SK-N-MC (cell line): ENCODE measurements at regions not wholly inside any gene's neighbourhood (a gene's known extent, or its start where the extent isn't known, plus 50 kb on each side); places are given as distances from the start of the nearest gene placed in this dataset.

Experiments used
- DNase-seq: peaks from one replicate; pipeline ENCODE4 v3.0.0-alpha.2; 2011; ENCODE audit warnings: low read depth, low spot score
- H3K27ac ChIP-seq: fragments of 200-600 bp; sonication (generic); 2 replicates; pipeline ENCODE4 v1.5.1; 2016; ENCODE audit warnings: mixed run types
- H3K36me3 ChIP-seq: fragments of 200-600 bp; sonication (generic); 2 replicates; pipeline ENCODE4 v1.6.1; 2017; ENCODE audit warnings: antibody characterized with exemption, low read length, mixed read lengths; ENCODE audit not compliant: insufficient read depth
- H3K4me3 ChIP-seq: fragments of 200-600 bp; sonication (generic); 2 replicates; pipeline ENCODE4 v1.5.1; 2016
- H3K9ac ChIP-seq: fragments of 200-600 bp; sonication (generic); 2 replicates; pipeline ENCODE4 v1.8.0; 2017; ENCODE audit warnings: mixed run types, mixed read lengths; ENCODE audit not compliant: insufficient read length
- H3K9me3 ChIP-seq: fragments of 200-600 bp; sonication (generic); 2 replicates; pipeline ENCODE4 v1.6.1; 2017; ENCODE audit warnings: low read depth, mild to moderate bottlenecking, antibody characterized with exemption, low read length, moderate library complexity, mixed read lengths
- EZH2 ChIP-seq: fragments of 200-600 bp; sonication (generic); IDR thresholded peaks from one replicate; pipeline ENCODE4 v1.6.1; 2017; ENCODE audit warnings: antibody characterized with exemption
- FOXP2 ChIP-seq: optimal IDR thresholded peaks from 2 replicates; pipeline ENCODE3; 2011; ENCODE audit warnings: mild to moderate bottlenecking, moderate library complexity; ENCODE audit not compliant: insufficient read depth; ENCODE audit errors: extremely low read length, control extremely low read depth
- POLR2AphosphoS5 ChIP-seq: IDR thresholded peaks from 2 replicates; pipeline ENCODE4 v1.6.1; 2012; ENCODE audit warnings: mild to moderate bottlenecking, low read depth, low read length, borderline replicate concordance

- no peak for DNase-seq
- Histone ChIP-seq H3K36me3 (no peaks in the 10 kb centered on the region), H3K9me3 (no peaks in the 10 kb centered on the region), H3K9ac (no peak overlapping the region), H3K4me3 (no peak overlapping the region), H3K27ac (no peak overlapping the region)
- no peak for TF ChIP-seq EZH2
- TF ChIP-seq POLR2AphosphoS5: no peak
- no peak for TF ChIP-seq FOXP2
Measured at GRCh38 chr2:147792966-147793617, 51.7 kb upstream of the ACVR2A start.

DNA sequence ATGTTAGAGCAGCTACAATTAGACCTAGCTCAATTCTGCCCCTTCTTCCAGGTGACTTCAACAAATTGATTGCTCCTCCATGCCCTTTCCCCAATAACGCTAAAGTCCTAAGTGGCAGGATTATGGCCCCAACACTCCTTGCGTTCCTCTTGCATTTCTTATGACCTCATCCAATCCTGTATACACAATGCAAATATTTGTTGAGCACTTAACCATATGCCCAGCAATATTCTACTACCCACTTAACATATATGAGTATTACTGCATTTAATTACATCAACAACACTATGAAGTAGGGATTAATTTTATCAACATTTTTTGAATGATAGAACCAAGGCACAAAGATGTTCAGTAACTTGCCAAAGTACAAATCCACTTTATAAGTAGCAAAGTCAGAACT, 54.2 kb upstream of the ACVR2A start:
- no peak overlapping the region for H3K4me3 ChIP-seq
- no peaks in the 10 kb centered on the region for H3K36me3 ChIP-seq
- H3K9ac ChIP-seq: no peak overlapping the region
- H3K27ac ChIP-seq: no peak overlapping the region
- H3K9me3 ChIP-seq: no peaks in the 10 kb centered on the region
- no peak for DNase-seq
- TF ChIP-seq FOXP2 (no peak), POLR2AphosphoS5 (no peak), EZH2 (no peak)

GRCh38 chr2:147789720-147790119, 55.1 kb upstream of the ACVR2A start:
- peak; percentile 24 for DNase-seq
- no peak overlapping the region for H3K9ac ChIP-seq
- TF ChIP-seq FOXP2: no peak
- TF ChIP-seq EZH2: no peak
- no peak for TF ChIP-seq POLR2AphosphoS5
- H3K9me3 ChIP-seq: no peaks in the 10 kb centered on the region
- no peak overlapping the region for H3K27ac ChIP-seq
- H3K36me3 ChIP-seq: no peaks in the 10 kb centered on the region
- H3K4me3 ChIP-seq: no peak overlapping the region

GRCh38 chr2:147789287-147789686, 55.5 kb upstream of the ACVR2A start:
- TF ChIP-seq FOXP2 (no peak), EZH2 (no peak), POLR2AphosphoS5 (no peak)

GRCh38 chr2:147782141-147782930, 62.5 kb upstream of the ACVR2A start:
- H3K27ac ChIP-seq: no peak overlapping the region
- DNase-seq: no peak
- H3K36me3 ChIP-seq: no peaks in the 10 kb centered on the region
- no peak overlapping the region for H3K9ac ChIP-seq
- H3K4me3 ChIP-seq: no peak overlapping the region
- TF ChIP-seq POLR2AphosphoS5: no peak
- TF ChIP-seq FOXP2: no peak
- no peak for TF ChIP-seq EZH2
- no peaks in the 10 kb centered on the region for H3K9me3 ChIP-seq

More at GRCh38 chr2:147789287-147789686, 55.5 kb upstream of the ACVR2A start:
- no peak for DNase-seq
- no peak overlapping the region for H3K9ac ChIP-seq
- no peaks in the 10 kb centered on the region for H3K36me3 ChIP-seq
- H3K4me3 ChIP-seq: no peak overlapping the region
- no peaks in the 10 kb centered on the region for H3K9me3 ChIP-seq
- H3K27ac ChIP-seq: no peak overlapping the region

GRCh38 chr2:147779440-147779839, 65.4 kb upstream of the ACVR2A start:
- TF ChIP-seq POLR2AphosphoS5 (no peak), EZH2 (no peak), FOXP2 (no peak)
- DNase-seq: no peak

DNA sequence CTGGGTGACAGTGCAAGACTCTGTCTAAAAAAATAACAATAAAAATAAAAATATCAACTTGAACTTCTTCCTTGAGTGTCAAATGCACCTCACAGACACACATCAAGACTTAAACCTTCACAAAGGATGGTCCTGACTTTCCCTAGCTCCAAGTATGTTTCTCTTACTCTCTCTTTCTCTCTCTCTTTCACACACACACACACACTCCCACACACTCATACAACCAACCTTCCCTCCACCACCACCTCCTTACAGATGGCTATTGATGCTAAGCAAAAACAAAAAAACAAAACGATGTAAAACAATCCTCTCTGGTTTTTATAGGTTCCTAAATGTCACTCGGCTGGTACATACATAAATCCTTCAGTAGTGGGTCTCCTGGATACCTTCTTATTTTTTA, 67.4 kb upstream of the ACVR2A start:
- H3K9ac ChIP-seq: no peak overlapping the region
- H3K4me3 ChIP-seq: no peak overlapping the region
- TF ChIP-seq FOXP2 (no peak), EZH2 (no peak), POLR2AphosphoS5 (no peak)
- H3K27ac ChIP-seq: no peak overlapping the region
- no peaks in the 10 kb centered on the region for H3K36me3 ChIP-seq
- H3K9me3 ChIP-seq: no peaks in the 10 kb centered on the region
- DNase-seq: no peak

More at GRCh38 chr2:147779440-147779839, 65.4 kb upstream of the ACVR2A start:
- no peak overlapping the region for H3K27ac ChIP-seq
- no peaks in the 10 kb centered on the region for H3K9me3 ChIP-seq
- H3K4me3 ChIP-seq: no peak overlapping the region
- H3K36me3 ChIP-seq: no peaks in the 10 kb centered on the region
- H3K9ac ChIP-seq: no peak overlapping the region

- no peak for DNase-seq
- no peak for TF ChIP-seq EZH2
- no peak for TF ChIP-seq FOXP2
- no peak for TF ChIP-seq POLR2AphosphoS5
- Histone ChIP-seq H3K4me3 (no peak overlapping the region), H3K9ac (no peak overlapping the region), H3K36me3 (no peaks in the 10 kb centered on the region), H3K27ac (no peak overlapping the region), H3K9me3 (no peaks in the 10 kb centered on the region)
Measured at GRCh38 chr2:147774805-147775204, 70.0 kb upstream of the ACVR2A start.

DNA sequence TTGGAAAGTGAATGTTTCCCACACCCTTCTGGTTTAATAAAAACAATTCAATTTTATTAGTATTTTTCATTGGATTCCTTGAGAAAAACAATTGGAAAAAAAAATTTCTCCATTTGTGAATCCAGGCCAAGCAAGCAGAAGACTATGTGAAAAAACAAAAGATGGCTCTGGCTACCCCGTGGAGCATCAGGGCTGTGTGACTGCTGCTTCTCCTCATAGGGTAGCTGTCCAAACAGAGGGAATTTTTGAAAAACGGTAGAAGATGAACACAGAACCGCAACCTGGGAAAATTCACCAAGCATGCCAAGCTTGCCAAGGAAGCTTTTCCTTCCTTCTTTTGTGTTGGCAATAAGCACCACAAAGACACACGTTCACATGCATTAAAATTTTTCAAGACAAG, 71.3 kb upstream of the ACVR2A start:
- no peak for TF ChIP-seq EZH2
- DNase-seq: no peak
- H3K9me3 ChIP-seq: no peaks in the 10 kb centered on the region

More for the DNA sequence above, 71.3 kb upstream of the ACVR2A start:
- no peak overlapping the region for H3K9ac ChIP-seq
- H3K36me3 ChIP-seq: no peaks in the 10 kb centered on the region
- H3K27ac ChIP-seq: no peak overlapping the region
- no peak overlapping the region for H3K4me3 ChIP-seq
